CD1c-positive myeloid dendritic cell (primary cell): ENCODE measurements at regions not wholly inside any gene's neighbourhood (a gene's known extent, or its start where the extent isn't known, plus 50 kb on each side); places are given as distances from the start of the nearest gene placed in this dataset.
"Not testable (repeated sequence)": the region's sequence is repeated elsewhere in the genome, so short reads cannot be mapped to it uniquely, and the experiment has no call there.

Experiments
- DNase-seq: peaks from one replicate; pipeline ENCODE4 v3.0.0-alpha.2; 2016; ENCODE audit errors: extremely low spot score

DNA sequence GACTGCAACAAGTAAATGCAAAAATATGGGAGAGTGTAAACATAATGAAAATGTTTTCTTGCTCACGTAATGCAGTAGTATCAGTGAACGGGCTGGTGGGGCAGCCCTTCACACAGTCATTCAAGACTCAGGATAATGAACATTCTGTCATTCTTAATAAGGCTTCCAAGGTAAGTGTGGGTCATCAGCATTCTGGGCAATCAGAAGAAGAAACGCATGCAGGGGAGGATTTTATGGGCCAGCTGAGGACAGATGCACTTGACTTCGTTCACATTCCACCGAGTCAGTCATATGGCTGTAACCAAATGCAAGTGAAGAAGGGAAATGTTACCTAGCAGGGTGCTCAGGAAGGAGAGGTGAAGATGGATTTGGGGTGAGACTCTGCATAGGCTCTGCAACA lies 68.0 kb upstream of the MAP9 start:
- DNase-seq: no peak

DNA sequence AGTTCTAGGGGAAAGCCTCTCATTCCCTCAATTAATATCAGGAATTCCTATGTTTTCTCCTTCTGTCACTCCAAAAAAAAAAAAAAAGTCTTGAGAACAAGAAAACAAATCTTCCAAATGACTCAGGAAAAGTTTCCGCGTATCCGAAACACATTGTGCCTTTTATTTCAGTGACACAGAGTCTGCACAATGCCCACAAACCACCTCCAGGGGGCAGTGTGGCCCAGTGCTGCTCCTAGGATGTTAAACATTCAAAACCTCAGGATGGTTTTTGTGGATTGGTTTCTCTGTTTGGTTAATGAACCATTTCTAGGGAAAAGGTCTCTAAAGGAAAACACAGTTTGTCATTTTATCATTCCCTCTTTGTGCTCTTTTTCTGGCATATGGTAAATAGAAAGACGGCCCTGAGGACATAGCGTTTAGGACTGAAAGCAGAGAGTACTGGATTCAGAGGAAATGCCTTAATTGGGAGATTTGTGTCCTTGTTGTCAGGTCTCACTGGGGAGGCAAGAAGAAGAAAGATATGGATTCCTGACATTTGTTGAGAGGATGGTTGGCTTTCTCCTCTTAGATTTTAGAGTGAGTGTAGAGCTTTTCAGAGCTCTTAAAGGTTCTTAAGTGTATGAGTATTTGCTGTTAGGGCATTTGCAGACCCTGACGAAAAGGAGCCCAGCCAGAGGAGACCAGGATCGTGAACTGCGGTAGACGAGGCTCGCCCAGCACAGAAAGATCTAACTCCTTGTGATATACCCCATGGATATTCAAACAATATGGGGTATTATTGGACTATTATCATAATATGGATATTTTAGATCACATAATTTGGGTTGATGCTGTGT lies 65.7 kb upstream of the MAP9 start:
- peak; percentile 78 for DNase-seq

DNA sequence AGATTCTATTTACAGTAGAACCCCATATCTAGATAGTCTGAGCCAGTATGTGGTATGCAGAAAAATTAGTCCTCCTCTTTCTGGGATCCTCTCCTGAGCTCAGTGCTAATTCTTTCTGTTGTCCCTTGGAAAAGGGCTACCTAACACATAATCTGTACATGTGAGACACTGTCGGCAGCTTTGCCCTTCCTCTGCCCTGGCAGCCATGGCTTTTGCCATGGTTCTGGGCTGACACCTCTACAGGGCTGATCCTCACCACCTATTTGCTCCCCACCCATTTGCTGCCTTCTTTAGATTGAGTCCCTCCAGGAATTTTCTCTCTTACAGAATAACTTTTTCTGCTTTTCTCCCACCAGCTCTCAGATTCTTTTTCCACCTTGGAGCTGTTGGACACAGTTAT lies 64.7 kb upstream of the MAP9 start:
- no peak for DNase-seq

DNA sequence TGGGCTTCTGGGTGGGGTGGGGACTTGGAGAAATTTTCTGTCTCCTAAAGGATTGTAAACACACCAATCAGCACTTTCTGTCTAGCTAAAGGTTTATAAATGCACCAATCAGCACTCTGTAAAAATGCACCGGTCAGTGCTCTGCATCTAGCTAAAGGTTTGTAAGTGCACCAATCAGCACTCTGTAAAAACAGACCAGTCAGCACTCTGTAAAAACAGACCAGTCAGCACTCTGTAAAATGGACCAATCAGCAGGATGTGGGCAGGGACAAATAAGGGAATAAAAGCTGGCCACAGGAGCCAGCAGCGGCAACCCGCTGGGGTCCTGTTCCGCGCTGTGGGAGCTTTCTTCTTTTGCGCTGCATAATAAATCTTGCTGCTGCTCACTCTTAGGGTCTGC lies 63.0 kb upstream of the MAP9 start:
- DNase-seq: not testable (repeated sequence)

DNA sequence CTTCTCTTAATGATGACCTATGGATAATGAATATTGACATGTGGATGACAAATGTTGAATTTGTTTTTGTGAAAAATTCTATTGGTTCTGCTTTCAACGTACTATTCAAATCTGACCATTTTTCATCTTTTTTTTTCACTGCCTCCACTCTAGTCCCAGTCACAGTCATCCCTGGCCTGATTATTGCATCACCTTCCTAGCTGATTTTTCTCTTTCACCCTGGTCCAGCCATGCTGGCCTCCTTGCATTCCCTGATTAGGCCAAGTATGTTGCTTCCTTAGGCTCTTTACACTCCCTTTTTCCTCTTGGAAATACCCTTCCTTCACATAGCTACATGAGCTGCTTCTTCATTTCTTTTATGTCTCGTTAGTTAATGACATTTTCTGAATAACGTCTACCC lies 58.1 kb upstream of the MAP9 start:
- DNase-seq: no peak

- DNase-seq: no peak
These were observed 57.6 kb upstream of the MAP9 start for GRCh38 chr4:155434366-155434765.

DNA sequence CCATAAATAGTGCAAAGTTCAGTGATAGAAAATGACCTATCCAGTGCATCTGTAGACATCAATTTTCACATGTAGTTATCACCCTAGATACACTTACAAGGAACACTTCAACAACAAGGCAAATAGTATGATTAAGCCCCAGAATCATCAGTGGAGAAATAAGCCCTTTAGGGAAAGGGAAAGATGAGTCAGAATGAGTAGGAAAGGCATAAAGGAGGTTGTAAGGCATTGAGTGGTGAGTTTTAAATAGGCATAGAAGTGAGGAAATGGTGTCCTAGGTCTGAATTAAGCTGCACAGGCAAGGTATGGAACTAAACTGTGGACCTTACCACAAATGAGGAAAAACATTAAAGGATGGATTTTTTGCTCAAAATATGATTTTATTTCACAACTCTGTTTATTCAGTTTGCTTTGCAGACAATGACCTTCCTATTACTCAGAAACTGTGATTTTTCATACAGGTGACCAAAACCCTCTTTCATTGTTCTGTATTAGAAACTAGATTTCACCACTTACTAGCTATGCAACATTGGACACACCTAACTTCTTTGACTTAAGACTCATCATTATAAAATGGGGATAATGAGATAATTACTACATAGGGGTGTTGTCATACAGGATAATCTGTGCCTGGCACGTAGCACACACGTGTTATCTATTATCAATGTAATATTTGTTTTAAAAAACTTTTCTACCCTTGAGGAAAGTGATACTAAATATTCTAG lies 57.0 kb upstream of the MAP9 start:
- no peak for DNase-seq

- no peak for DNase-seq
These were observed 54.4 kb upstream of the MAP9 start for GRCh38 chr4:155430895-155431795.

DNA sequence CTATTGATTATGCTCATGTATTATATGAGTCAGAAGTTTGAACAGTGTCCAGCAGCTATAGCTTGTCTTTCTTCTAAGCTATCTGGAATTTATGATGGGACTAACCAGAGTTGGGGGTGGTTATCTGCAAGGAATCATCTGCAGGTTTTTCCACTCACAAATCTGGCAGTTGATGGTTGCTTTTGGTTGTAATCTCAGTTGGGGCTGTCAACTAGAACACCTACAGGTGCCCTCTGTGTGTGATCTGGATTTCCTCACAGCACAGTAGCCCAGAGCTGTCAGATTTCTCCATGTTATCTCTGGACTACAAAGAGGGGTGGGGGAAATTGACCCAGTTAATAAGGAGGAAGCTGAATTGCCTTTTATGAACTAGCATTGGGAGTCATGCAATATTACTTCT lies 51.4 kb upstream of the MAP9 start:
- DNase-seq: no peak

DNA sequence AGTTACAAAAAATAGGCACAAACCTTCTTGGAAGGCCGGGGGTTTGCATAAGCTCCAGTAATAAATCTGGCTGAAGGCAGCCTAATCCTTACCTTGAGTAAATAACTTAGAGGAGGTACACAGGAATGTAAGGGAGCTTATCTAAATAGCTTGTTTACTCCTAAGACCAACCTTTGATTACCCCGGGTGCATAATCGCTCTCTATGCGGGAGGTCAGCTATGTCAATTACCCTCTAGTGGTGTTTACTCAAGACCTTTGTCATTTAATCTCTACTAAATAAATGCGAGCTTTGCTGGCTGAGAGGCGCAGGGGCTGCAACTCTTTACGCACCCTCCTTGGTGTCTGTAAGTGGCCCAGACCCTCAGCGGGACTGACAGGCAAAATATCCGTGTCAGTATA lies 50.2 kb upstream of the MAP9 start:
- no peak for DNase-seq
